RWPE1 (cell line): ENCODE measurements at regions not wholly inside any gene's neighbourhood (a gene's known extent, or its start where the extent isn't known, plus 50 kb on each side); places are given as distances from the start of the nearest gene placed in this dataset.

Source experiments
- CTCF ChIA-PET: fragments of 350-600 bp; sonication (Branson Sonifier 250); formaldehyde crosslinking; extraction: SDS; loops from one replicate; lab custom pipeline; 2021; lab: Yijun Ruan, JAX
- POLR2A ChIA-PET: fragments of 400-600 bp; formaldehyde crosslinking; extraction: SDS; loops from one replicate; lab custom pipeline; 2020; ENCODE audit warnings: antibody characterized with exemption; ENCODE audit not compliant: low non-redundant PET; lab: Yijun Ruan, JAX
- DNase-seq: peaks from one replicate; pipeline ENCODE4 v3.0.0; 2012; ENCODE audit warnings: low spot score
- H3K27ac ChIP-seq: fragments of 450-650 bp; 2 replicates; pipeline ENCODE4 v1.5.1; 2017
- TF ChIP-seq, protein P1 (sequence below): fragments of 450-650 bp; conservative IDR thresholded peaks from 2 replicates; pipeline ENCODE4 v1.5.1; 2017; ENCODE audit warnings: low read depth, mild to moderate bottlenecking

DNA sequence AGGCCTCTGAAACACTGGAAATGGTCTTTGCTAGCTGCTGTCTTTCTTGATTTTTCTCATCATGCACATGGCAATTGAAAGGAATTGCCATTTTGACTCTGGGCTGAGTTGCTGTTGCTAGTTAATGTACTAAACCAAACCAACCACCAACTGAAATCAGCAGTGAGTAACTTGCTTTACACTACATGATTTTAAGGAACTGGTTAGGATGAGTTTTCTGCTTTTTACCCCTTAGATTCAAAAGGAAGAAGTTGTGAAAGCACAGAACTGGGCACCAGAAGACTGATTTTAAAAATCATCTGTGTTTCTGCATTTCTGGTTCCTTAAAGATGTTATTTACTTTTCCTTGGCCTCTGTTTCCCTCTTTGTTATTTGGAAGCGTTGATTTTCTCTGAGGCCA lies 361.9 kb downstream of the HLX start:
- ChIA-PET POLR2A (no interaction called here), CTCF (interaction anchor here (0.6 kb wide), 1 partner anchor 194 kb away, joined by 3 read pairs; no protein-coding TSS in a partner anchor)
- H3K27ac ChIP-seq = no peak overlapping the region
- no peak for DNase-seq
- TF ChIP-seq, protein P1, sequence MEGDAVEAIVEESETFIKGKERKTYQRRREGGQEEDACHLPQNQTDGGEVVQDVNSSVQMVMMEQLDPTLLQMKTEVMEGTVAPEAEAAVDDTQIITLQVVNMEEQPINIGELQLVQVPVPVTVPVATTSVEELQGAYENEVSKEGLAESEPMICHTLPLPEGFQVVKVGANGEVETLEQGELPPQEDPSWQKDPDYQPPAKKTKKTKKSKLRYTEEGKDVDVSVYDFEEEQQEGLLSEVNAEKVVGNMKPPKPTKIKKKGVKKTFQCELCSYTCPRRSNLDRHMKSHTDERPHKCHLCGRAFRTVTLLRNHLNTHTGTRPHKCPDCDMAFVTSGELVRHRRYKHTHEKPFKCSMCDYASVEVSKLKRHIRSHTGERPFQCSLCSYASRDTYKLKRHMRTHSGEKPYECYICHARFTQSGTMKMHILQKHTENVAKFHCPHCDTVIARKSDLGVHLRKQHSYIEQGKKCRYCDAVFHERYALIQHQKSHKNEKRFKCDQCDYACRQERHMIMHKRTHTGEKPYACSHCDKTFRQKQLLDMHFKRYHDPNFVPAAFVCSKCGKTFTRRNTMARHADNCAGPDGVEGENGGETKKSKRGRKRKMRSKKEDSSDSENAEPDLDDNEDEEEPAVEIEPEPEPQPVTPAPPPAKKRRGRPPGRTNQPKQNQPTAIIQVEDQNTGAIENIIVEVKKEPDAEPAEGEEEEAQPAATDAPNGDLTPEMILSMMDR = no peak

DNA sequence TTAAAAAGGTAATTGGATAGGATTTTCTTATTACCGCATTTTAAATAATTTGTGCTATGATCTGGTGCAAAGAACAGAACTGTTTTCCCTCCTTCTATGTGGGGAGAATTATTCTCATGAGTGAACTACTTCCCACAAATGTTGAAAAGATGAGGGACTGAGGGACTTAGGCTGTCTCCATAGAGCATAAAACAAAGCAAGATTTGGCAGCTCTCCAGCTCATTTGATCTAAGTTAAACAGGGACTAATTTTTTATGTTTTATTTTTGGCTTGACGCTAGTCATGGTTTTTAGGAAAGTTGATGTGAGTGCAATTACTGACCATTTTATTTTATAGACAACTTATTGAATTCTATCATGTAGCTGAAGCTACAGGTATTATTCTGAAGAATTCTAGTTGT lies 362.3 kb downstream of the HLX start:
- ChIA-PET CTCF (interaction anchor here (0.6 kb wide), 1 partner anchor 12 kb away, joined by 4 read pairs; no protein-coding TSS in a partner anchor), POLR2A (no interaction called here)

DNA sequence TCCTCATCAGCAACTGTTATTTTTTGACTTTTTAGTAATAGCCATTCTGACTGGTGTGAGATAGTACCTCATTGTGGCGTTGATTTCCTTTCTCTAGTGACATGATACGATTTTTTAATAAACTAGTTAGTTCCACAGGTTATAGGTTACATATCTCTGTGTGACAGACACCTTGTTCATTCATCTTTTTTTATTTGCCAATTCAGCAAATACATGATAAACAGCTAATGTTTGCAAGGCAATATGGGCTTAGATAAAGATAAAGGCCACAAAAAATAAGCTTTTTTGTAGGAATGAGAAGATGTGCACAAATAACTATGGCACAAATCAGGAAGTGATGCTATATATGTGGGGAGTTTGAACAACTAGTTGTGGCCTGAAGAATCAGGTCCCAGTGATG lies 366.8 kb downstream of the HLX start:
- CTCF ChIA-PET = no interaction called here
- TF ChIP-seq, protein P1 = no peak
- POLR2A ChIA-PET = no interaction called here

More for the DNA sequence above, 362.3 kb downstream of the HLX start:
- no peak for DNase-seq
- TF ChIP-seq, protein P1 = no peak
- no peak overlapping the region for H3K27ac ChIP-seq

DNA sequence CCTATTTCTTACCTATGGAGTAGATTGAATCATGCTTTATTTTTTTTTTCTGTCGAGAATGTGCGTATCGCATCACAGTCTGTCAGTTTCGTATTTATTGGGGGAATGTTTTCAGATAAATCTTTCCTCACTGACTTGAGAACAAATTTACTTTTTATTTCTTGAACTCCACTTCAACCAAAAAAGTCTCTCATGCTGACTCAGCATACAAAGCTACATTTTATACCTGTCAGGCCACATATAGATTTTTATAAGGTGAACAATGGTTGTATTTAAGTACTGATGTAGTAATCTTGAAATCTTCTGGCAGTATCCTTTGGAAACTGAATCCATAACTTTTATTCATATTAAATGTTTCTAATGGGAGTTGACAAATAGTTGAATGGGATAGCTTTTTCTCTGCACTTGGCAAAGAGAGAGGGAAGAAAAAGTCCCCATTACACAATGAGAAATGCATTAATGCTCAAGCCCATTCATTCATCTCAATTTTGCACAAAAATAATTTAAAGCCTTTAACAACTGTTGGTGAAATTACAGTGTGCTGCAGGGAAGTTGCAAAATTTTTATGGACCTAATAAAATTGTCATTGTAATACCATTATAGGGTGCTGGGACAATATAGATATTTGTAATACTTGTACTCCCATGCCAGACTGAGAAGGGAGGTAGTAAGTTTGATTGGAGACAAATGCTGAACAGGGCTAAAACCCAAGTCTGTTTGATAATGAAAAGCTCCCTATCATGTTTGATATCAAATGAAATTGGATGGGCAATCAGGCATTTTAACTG lies 367.6 kb downstream of the HLX start:
- CTCF ChIA-PET = no interaction called here
- TF ChIP-seq, protein P1 = no peak
- no peak for DNase-seq
- H3K27ac ChIP-seq = no peak overlapping the region
- POLR2A ChIA-PET = no interaction called here

More for the DNA sequence above, 366.8 kb downstream of the HLX start:
- no peak for DNase-seq
- H3K27ac ChIP-seq = no peak overlapping the region

DNA sequence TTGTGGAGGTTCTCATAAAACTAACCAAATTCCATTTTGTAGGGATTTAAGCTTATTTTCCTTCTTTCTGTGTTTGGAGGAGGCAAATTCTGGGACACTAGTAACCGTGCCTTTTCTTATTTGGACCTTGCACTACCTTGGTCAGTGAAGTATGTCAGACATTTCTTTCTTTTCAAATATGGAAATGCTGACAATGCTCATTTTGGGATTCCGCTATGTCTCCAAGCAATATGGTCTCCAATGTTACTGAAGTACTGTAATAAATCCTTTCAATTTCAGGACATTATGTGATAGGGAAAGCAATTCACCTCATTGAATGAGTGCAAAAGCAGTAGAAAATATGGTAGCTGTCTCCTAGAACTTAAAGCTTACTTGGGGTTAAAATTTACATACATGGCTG lies 372.3 kb downstream of the HLX start:
- TF ChIP-seq, protein P1 = no peak
- ChIA-PET CTCF (no interaction called here), POLR2A (no interaction called here)
- H3K27ac ChIP-seq = no peak overlapping the region
- no peak for DNase-seq

DNA sequence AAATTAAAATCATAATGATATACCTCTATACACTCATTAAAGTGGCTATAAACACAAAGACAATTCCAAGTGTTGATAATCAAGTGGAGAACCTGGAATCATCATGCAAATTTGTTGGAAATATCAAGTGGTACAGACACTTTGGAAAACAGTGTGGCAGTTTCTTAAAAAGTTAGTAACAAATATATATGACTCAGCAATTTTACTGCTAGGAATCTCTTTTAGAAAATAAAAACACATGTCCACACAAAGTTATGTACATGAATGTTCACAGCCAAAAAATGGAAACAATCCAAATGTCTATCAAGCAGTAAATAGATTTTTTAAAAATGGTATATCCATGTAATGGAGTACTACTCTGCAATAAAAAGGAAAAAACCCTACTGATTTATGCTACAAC lies 375.6 kb downstream of the HLX start:
- no peak overlapping the region for H3K27ac ChIP-seq
- no peak for DNase-seq
- TF ChIP-seq, protein P1 = no peak
- ChIA-PET CTCF (interaction anchor here (0.5 to 0.6 kb wide), 2 partner anchors 55 to 190 kb away, joined by 3 read pairs; no protein-coding TSS in a partner anchor), POLR2A (no interaction called here)
